ENCODE measurements at regions not wholly inside any gene's neighbourhood (a gene's known extent, or its start where the extent isn't known, plus 50 kb on each side); places are given as distances from the start of the nearest gene placed in this dataset.
"Not testable (repeated sequence)": the region's sequence is repeated elsewhere in the genome, so short reads cannot be mapped to it uniquely, and the experiment has no call there.

- DNase-seq (ENCODE audit: low read depth), result no peak
Observed at GRCh38 chr22:48720662-48721394, 1106.8 kb downstream of the BRD1 start.

GRCh38 chr22:48719978-48720661 lies 1107.6 kb downstream of the BRD1 start:
- DNase-seq (ENCODE audit: low read depth), result no peak

GRCh38 chr22:48718818-48719500 lies 1108.7 kb downstream of the BRD1 start:
- DNase-seq (ENCODE audit: low read depth), result no peak

GRCh38 chr22:48717883-48718817 lies 1109.5 kb downstream of the BRD1 start:
- DNase-seq (ENCODE audit: low read depth), result no peak

GRCh38 chr22:48717076-48717810 lies 1110.4 kb downstream of the BRD1 start:
- no peak for DNase-seq (ENCODE audit: low read depth)

- not testable (repeated sequence) for DNase-seq (ENCODE audit: low read depth)
Observed at GRCh38 chr22:48716154-48716553, 1111.5 kb downstream of the BRD1 start.

GRCh38 chr22:48715511-48715910 lies 1112.2 kb downstream of the BRD1 start:
- no peak for DNase-seq (ENCODE audit: low read depth)

- no peak for DNase-seq (ENCODE audit: low read depth)
Observed at GRCh38 chr22:48714231-48714630, 1113.4 kb downstream of the BRD1 start.

GRCh38 chr22:48713272-48714205 lies 1114.1 kb downstream of the BRD1 start:
- DNase-seq (ENCODE audit: low read depth), result no peak

- DNase-seq (ENCODE audit: low read depth), result no peak
Observed at GRCh38 chr22:48712558-48713271, 1115.0 kb downstream of the BRD1 start.

- no peak for DNase-seq (ENCODE audit: low read depth)
Observed at GRCh38 chr22:48711669-48712068, 1116.0 kb downstream of the BRD1 start.

GRCh38 chr22:48711031-48711431 lies 1116.6 kb downstream of the BRD1 start:
- no peak for DNase-seq (ENCODE audit: low read depth)

GRCh38 chr22:48710410-48710809 lies 1117.3 kb downstream of the BRD1 start:
- no peak for DNase-seq (ENCODE audit: low read depth)

GRCh38 chr22:48709976-48710375 lies 1117.7 kb downstream of the BRD1 start:
- no peak for DNase-seq (ENCODE audit: low read depth)

GRCh38 chr22:48709453-48709852 lies 1118.2 kb downstream of the BRD1 start:
- no peak for DNase-seq (ENCODE audit: low read depth)

- no peak for DNase-seq (ENCODE audit: low read depth)
Observed at GRCh38 chr22:48708558-48709245, 1119.0 kb downstream of the BRD1 start.

GRCh38 chr22:48707763-48708557 lies 1119.7 kb downstream of the BRD1 start:
- no peak for DNase-seq (ENCODE audit: low read depth)
